Spleen (tissue), 7 donors: ENCODE measurements at regions not wholly inside any gene's neighbourhood (a gene's known extent, or its start where the extent isn't known, plus 50 kb on each side); places are given as distances from the start of the nearest gene placed in this dataset.

Experiments
- POLR2A ChIP-seq, 3 donors: fragments of 450-650 bp; IDR thresholded peaks; one replicate each; pipeline ENCODE4 v1.5.1; 2017; ENCODE audit warnings: antibody characterized with exemption in 3 of 3, mild to moderate bottlenecking in 1 of 3
- TF ChIP-seq, protein P1 (sequence below), 11 experiments: fragments of 200-600 bp in 7 of 11; fragments of 450-650 bp in 4 of 11; sonication (generic) in 4 of 11; IDR thresholded peaks in 8 of 11; conservative IDR thresholded peaks in 3 of 11; 1 replicate in 7 of 11; 2 replicates in 4 of 11; pipeline versions ENCODE4 v1.4.0 to v1.8.0; 2016 to 2021; ENCODE audit warnings: antibody characterized with exemption in 11 of 11, inconsistent platforms in 4 of 11, mild to moderate bottlenecking in 1 of 11
- donor health status: DM: no; HTN: no; CAD: no; lungs with moderate emphysema.
- donor health status: DM: no; HTN: no; CAD: no.
- donor health status: DM: no; HTN: no; CAD: no.

DNA sequence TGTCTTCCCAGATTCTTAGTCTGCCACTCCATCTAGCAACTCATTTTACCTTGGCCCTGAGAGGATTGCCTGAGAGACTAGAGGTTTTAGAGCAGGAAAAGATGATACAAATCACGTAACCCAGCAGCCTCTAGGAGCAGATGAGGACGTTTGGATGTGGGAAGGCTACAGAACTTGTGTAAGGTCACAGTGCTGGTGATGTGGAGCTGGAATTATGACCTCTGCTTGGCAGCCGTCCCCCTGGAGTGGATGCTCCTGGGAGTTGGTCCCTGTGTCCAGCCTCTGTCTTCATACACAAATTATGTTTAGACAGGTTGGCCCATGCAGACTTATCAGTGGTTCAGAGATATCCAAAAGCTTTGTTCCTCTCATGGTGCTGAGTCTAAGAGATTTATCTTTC is 499.0 kb downstream of the EBF1 start:
- TF ChIP-seq, protein P1, sequence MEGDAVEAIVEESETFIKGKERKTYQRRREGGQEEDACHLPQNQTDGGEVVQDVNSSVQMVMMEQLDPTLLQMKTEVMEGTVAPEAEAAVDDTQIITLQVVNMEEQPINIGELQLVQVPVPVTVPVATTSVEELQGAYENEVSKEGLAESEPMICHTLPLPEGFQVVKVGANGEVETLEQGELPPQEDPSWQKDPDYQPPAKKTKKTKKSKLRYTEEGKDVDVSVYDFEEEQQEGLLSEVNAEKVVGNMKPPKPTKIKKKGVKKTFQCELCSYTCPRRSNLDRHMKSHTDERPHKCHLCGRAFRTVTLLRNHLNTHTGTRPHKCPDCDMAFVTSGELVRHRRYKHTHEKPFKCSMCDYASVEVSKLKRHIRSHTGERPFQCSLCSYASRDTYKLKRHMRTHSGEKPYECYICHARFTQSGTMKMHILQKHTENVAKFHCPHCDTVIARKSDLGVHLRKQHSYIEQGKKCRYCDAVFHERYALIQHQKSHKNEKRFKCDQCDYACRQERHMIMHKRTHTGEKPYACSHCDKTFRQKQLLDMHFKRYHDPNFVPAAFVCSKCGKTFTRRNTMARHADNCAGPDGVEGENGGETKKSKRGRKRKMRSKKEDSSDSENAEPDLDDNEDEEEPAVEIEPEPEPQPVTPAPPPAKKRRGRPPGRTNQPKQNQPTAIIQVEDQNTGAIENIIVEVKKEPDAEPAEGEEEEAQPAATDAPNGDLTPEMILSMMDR (IDR thresholded peaks at IDR 0.05 in 8 of 11, conservative IDR thresholded peaks at IDR 0.05 in 3 of 11): no peak
- TF ChIP-seq POLR2A (IDR thresholded peaks at IDR 0.05): no peak
